GM18519 (cell line): ENCODE measurements at regions not wholly inside any gene's neighbourhood (a gene's known extent, or its start where the extent isn't known, plus 50 kb on each side); places are given as distances from the start of the nearest gene placed in this dataset.

ENCODE experiments used
- ATAC-seq: cut with Tn5 transposase; IDR thresholded peaks from one replicate; pipeline ENCODE4 v1.9.1; 2021; ENCODE audit warnings: mild to moderate bottlenecking, moderate library complexity; ENCODE audit not compliant: unreplicated experiment, low FRiP score

DNA sequence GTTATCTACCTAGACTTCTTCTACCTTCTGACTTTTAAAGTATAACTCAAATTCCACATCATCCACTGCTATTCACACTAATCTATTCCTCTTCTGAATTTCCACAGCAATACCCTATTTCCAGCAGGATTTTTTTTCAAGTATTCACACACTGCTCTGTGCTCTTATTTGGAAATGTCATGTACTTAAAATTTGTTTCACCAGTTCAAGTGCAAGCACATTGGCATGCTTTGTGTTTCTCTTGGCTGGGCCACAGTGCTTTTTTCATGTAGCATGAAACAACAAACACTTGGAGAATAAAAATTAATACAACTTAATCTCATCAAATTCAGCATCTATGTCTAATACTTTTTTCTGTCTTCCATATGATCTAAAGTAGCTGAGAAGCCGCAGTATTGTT is 161.8 kb upstream of the PCDH18 start:
- ATAC-seq, result no peak

GRCh38 chr4:137693641-137694040 is 161.3 kb upstream of the PCDH18 start:
- ATAC-seq, result no peak

DNA sequence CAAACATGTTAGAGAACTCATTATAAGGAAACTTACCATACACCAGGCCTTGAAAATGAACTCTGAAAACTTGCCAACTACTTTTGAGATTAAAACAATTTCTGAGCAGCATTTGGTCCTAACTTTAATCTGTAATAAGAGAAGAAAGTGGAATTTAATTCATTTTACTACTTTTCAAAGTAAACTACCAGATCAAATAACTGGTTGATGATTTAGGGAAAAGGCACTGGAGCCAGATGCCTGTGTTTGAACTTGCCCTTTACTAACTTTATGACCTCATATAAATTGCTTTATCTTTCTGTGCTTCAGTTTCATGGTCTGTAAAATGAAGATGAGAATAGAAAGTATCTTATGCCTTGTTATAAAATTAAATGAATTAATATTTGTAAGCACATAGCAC is 159.9 kb upstream of the PCDH18 start:
- ATAC-seq, result no peak

- ATAC-seq, result no peak
Observed at GRCh38 chr4:137688651-137689050, 156.4 kb upstream of the PCDH18 start.

GRCh38 chr4:137685357-137685756 is 153.1 kb upstream of the PCDH18 start:
- no peak for ATAC-seq

GRCh38 chr4:137681081-137681480 is 148.8 kb upstream of the PCDH18 start:
- ATAC-seq, result no peak

DNA sequence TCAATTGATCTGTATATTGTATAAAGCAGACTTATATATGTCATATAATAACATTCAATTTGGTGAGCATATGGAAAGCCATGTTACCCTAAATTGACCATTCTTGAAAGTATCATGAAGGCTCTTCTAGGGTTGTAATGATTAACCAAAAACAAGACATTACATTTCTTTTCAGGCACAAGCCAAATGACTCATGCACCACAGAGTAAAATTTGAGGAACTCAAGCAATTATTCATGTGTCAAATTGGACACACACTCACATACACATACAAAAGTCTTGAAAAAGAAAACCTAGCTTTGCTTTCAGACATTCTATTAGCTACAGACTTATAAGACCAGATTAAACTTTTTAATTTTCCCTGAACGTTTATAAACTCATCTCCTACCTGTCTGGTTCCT is 146.5 kb upstream of the PCDH18 start:
- ATAC-seq, result no peak

- no peak for ATAC-seq
Observed at GRCh38 chr4:137677863-137678262, 145.6 kb upstream of the PCDH18 start.

- no peak for ATAC-seq
Observed at GRCh38 chr4:137676357-137676998, 144.2 kb upstream of the PCDH18 start.

- ATAC-seq, result no peak
Observed at GRCh38 chr4:137674066-137674465, 141.8 kb upstream of the PCDH18 start.

GRCh38 chr4:137668885-137669545 is 136.7 kb upstream of the PCDH18 start:
- ATAC-seq, result no peak

GRCh38 chr4:137664416-137664815 is 132.1 kb upstream of the PCDH18 start:
- ATAC-seq, result no peak

- no peak for ATAC-seq
Observed at GRCh38 chr4:137664046-137664387, 131.7 kb upstream of the PCDH18 start.

DNA sequence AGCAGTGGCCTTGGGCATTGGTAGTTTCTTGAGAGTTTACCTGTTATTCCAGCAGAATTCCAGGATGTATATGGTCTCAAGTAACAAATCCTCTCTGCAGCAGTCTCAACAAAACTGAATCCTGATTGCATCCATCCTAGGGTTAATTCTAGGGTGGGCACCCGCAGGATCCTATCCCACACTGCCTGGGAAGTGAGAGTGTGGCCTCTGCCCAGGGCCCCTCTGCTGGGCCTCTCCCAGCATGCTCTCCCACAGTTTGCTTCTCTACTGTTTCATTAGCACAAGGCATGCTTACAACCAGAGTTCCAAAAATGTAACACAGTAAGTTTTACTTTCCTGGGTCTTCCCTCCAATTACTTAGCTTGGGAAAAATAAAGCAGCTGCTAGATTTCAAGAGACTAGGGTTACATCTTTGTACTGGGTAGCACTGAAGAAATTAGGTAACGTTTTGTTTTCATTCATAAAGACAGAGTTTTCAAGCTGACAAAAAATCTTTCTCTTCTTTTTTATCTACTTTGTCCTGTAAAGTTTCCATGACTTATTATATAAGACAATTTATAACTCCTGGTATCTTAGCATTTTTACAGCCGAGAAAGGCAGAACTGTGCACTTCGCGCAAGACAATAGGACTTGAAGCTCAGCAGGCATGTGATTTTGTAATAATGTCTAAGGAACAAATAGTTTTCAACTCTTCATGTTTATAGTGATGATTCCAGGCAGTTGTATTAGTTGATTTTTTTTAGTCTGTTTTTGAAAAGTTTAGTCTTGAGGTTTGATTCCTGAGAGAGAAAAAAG is 131.2 kb upstream of the PCDH18 start:
- no peak for ATAC-seq

DNA sequence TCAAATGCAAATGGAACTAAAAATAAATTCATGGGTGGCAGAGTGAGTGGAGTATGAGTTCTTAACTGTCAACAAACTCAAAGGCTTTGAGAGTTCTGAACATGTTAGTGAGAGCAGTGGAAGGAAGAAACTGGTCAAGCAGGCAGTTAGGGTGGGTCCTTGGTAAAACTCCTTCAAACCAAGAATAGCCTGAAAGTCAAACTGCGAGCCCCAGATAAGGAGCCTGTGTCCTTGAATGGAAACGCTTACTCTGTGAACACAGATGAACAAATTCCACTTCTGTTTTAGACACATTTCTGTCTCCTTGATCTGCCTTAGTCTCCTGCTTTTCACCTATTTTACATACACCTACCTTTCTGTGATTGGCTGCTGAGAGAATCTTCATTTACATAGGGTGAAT is 129.4 kb upstream of the PCDH18 start:
- no peak for ATAC-seq

DNA sequence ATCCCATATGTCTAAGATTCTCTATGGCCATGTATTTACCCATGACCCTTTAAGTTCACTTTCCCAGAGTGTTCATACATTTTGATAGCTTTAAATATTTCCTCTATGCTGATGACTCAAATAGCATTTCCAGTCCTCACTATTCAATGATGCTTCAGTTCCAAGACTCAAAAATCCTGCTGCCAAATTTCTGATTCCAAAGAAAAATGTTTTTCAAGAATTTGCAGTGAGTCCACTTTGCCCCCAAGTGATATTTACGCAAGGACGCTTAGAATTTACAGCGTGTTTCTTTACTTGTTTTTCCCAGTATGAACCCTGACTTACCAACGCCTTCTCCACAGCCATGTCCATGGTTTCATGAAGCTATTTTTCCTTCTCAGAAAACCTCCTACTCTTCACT is 127.9 kb upstream of the PCDH18 start:
- no peak for ATAC-seq

DNA sequence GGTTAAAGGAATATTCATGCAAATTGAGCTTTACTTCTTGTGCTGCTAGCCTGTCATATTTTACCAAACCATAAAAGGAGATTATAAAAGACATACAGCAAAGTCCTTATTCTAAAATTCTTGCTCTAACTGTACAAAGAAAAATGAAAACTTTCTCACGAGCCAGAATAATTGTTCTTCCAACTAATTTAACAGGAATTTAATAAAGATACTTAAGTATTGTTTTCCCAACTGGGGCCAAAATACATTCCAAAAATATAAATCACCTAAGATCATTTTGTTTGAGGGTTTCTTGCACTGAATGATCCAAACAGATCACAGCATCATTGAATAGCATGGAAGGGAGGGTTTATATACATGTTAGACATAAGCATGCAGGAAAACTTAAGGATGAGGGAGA is 127.1 kb upstream of the PCDH18 start:
- ATAC-seq, result no peak

DNA sequence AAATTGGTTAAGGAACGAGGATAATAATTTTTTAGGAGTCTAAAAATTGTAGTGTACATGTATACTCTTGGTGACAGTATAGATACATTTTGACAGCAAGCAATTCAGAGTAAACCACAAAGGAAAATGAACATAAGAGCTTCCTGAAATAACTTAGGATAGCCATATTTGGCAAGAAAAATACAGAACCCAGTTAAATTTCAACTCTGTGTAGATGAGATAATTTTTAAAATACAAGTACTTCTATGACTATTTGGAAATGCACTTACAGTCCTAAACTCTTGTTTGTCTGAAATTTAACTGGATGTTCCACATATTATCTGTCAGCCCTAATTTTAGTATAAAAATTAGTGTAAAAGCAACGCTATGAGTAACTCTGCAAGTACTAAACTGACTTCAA is 124.4 kb upstream of the PCDH18 start:
- no peak for ATAC-seq

GRCh38 chr4:137655302-137655701 is 123.0 kb upstream of the PCDH18 start:
- ATAC-seq, result no peak

GRCh38 chr4:137651128-137651527 is 118.8 kb upstream of the PCDH18 start:
- ATAC-seq, result no peak

GRCh38 chr4:137649711-137650450 is 117.6 kb upstream of the PCDH18 start:
- ATAC-seq, result no peak
